Calu3 (cell line): ENCODE measurements at regions not wholly inside any gene's neighbourhood (a gene's known extent, or its start where the extent isn't known, plus 50 kb on each side); places are given as distances from the start of the nearest gene placed in this dataset.

ENCODE experiments used
- BruUV-seq: library from RNA; stranded (reverse); fragments of 400-500 nt; replicated peaks from 2 replicates; lab custom pipeline; 2021; lab: Mats Ljungman, UMichigan
- CTCF ChIA-PET: fragments of 300-600 bp; sonication (Branson Sonifier 250); formaldehyde crosslinking; loops from one replicate; lab custom pipeline; 2022; ENCODE audit warnings: antibody characterized with exemption; lab: Charles Lee
- DNase-seq: peaks from one replicate; pipeline ENCODE4 v3.0.0; 2022
- H3K27ac Mint-ChIP-seq: one replicate; pipeline ENCODE4 v1.8.0; 2022; ENCODE audit warnings: mixed read lengths; ENCODE audit not compliant: unreplicated experiment
- H3K27me3 Mint-ChIP-seq: one replicate; pipeline ENCODE4 v1.8.0; 2022; ENCODE audit warnings: mixed read lengths; ENCODE audit not compliant: unreplicated experiment
- H3K36me3 Mint-ChIP-seq: one replicate; pipeline ENCODE4 v1.8.0; 2022; ENCODE audit warnings: mild to moderate bottlenecking, moderate library complexity, mixed read lengths; ENCODE audit not compliant: insufficient read depth, unreplicated experiment
- H3K4me1 Mint-ChIP-seq: one replicate; pipeline ENCODE4 v1.8.0; 2022; ENCODE audit warnings: mild to moderate bottlenecking, low read depth, mixed read lengths; ENCODE audit not compliant: unreplicated experiment
- H3K4me3 Mint-ChIP-seq: one replicate; pipeline ENCODE4 v1.8.0; 2022; ENCODE audit warnings: mild to moderate bottlenecking, low read depth, moderate library complexity, mixed read lengths; ENCODE audit not compliant: unreplicated experiment
- H3K9me3 Mint-ChIP-seq: one replicate; pipeline ENCODE4 v1.8.0; 2022; ENCODE audit warnings: low read depth, mixed read lengths; ENCODE audit not compliant: unreplicated experiment
- intact Hi-C: fragments of 100-400 bp; cut with micrococcal nuclease; formaldehyde crosslinking; loops from one replicate; pipeline ENCODE4 v1.10.0; 2022; ENCODE audit not compliant: unreplicated experiment
- TF ChIP-seq, protein P1 (sequence below): fragments of 200-600 bp; IDR thresholded peaks from one replicate; pipeline ENCODE4 v1.8.0; 2022; ENCODE audit warnings: antibody characterized with exemption; ENCODE audit not compliant: unreplicated experiment

DNA sequence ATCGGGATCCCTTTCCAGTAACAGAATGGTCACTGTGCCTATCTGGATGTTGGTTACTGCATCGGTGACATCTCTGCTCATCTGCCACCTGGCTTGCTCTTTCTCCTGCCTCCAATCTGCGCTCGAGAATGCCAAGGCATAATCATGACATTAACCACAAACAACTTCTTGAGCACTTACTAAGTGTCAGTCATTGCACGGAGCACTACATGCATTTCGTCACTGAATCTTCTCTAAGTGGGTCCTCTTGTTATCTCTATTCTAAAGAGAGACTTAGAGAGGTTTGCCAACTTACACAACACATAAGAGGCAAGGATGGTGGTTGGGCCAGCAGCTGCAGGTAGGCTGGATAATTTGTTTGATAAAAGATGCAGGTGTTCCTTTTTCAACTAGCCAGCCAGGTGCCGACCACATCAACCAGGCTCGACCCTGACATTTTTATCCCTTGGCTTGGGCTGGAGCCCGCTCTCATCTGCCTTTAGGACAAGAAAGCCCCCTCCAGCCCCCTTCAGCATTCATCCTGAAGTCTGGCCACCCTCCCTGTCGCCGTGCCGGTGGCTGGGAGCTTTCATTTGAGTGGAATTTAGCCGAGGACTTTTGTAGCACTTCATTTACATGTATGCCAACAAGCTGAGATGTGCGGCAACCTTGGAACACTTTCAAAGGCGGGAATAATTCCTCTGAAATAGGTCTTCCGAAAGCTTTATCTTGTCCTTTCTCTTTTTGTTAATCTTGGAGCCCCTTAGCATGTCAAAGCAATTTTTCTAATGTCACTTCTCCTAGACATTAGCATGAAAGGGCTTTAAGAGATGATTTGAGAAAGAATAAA lies 89.3 kb upstream of the NKD1 start:
- H3K27ac Mint-ChIP-seq, result no peak overlapping the region
- BruUV-seq, result no TSS peak
- CTCF ChIA-PET, result no interaction called here
- no peak for DNase-seq
- TF ChIP-seq, protein P1, sequence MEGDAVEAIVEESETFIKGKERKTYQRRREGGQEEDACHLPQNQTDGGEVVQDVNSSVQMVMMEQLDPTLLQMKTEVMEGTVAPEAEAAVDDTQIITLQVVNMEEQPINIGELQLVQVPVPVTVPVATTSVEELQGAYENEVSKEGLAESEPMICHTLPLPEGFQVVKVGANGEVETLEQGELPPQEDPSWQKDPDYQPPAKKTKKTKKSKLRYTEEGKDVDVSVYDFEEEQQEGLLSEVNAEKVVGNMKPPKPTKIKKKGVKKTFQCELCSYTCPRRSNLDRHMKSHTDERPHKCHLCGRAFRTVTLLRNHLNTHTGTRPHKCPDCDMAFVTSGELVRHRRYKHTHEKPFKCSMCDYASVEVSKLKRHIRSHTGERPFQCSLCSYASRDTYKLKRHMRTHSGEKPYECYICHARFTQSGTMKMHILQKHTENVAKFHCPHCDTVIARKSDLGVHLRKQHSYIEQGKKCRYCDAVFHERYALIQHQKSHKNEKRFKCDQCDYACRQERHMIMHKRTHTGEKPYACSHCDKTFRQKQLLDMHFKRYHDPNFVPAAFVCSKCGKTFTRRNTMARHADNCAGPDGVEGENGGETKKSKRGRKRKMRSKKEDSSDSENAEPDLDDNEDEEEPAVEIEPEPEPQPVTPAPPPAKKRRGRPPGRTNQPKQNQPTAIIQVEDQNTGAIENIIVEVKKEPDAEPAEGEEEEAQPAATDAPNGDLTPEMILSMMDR, result no peak
- intact Hi-C loops, result no loop called here
- H3K4me3 Mint-ChIP-seq, result no peak overlapping the region
- no peaks in the 10 kb centered on the region for H3K36me3 Mint-ChIP-seq
- no peaks in the 10 kb centered on the region for H3K4me1 Mint-ChIP-seq
- H3K27me3 Mint-ChIP-seq, result peaks cover 100% of the 10 kb centered on the region
- no peaks in the 10 kb centered on the region for H3K9me3 Mint-ChIP-seq

DNA sequence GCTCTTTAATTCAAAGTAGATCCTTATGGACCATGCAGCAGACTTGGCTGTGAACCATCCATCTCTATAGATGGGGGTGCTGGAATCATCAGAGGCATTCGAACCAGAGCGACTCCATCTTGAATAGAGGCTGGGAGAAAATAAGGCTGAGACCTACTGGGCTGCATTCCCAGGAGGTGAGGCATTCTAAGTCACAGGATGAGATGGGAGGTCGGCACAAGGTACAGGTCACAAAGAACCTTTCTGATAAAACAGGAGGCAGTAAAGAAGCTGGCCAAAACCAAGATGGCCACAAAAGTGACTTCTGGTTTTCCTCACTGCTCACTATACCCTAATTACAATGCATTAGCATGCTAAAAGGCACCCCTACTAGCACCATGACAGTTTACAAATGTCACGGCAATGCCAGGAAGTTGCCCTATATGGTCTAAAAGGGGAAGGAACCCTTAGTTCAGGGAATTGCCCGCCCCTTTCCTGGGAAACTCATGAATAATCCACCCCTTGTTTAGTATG lies 89.2 kb upstream of the BRD7 start:
- intact Hi-C loops, result no loop called here
- TF ChIP-seq, protein P1, result no peak
- Mint-ChIP-seq H3K36me3 (no peaks in the 10 kb centered on the region), H3K4me3 (no peak overlapping the region), H3K27ac (no peak overlapping the region), H3K27me3 (peaks cover 100% of the 10 kb centered on the region), H3K4me1 (no peaks in the 10 kb centered on the region), H3K9me3 (no peaks in the 10 kb centered on the region)
- BruUV-seq, result no TSS peak
- no peak for DNase-seq
- CTCF ChIA-PET, result interaction anchor here (0.7 kb wide), 1 partner anchor 101 kb away, joined by 3 read pairs; no protein-coding TSS in a partner anchor

- Mint-ChIP-seq H3K4me3 (no peak overlapping the region), H3K9me3 (no peaks in the 10 kb centered on the region), H3K4me1 (no peaks in the 10 kb centered on the region), H3K27me3 (peaks cover 100% of the 10 kb centered on the region), H3K27ac (no peak overlapping the region), H3K36me3 (no peaks in the 10 kb centered on the region)
- intact Hi-C loops, result no loop called here
- DNase-seq, result no peak
- CTCF ChIA-PET, result interaction anchor here (0.7 kb wide), 1 partner anchor 101 kb away, joined by 3 read pairs; no protein-coding TSS in a partner anchor
- BruUV-seq, result no TSS peak
- TF ChIP-seq, protein P1, result no peak
Measured at GRCh38 chr16:50457423-50457822, 88.6 kb upstream of the BRD7 start.

DNA sequence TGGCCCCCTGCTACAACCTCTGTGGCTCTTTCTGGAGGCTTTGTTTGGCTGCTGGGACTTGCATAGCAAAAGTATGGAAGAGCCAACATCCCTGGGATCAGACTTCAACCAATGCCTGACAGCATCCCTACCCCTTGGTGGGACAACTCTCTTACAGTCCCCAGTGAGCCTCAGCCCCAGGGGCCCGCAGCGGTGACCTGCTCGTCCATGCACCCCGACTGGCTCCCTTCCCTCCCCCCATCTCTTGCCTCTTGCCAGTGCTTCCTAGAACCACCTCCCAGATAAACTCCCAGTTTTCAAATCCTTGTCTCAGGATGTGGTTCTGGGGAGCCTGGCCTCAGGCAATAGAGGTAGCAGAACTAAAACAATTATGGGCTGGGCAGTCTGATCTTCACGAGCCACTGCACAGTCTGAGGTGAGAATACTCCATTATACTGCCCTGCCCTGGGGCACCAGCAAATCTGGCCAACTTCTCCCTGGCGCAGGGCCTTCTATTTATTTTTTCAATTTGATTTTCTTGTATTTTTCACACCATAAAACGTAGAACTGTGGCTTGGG lies 86.6 kb upstream of the BRD7 start:
- no peaks in the 10 kb centered on the region for H3K4me1 Mint-ChIP-seq
- CTCF ChIA-PET, result no interaction called here
- no peak overlapping the region for H3K4me3 Mint-ChIP-seq
- peaks cover 100% of the 10 kb centered on the region for H3K27me3 Mint-ChIP-seq
- DNase-seq, result no peak
- BruUV-seq, result no TSS peak
- H3K9me3 Mint-ChIP-seq, result no peaks in the 10 kb centered on the region
- no peak overlapping the region for H3K27ac Mint-ChIP-seq
- TF ChIP-seq, protein P1, result no peak
- no peaks in the 10 kb centered on the region for H3K36me3 Mint-ChIP-seq
- intact Hi-C loops, result no loop called here
